Activated CD4-positive, alpha-beta T cell treated with anti-CD3 and anti-CD28 coated beads, Interleukin-2, amount 10 ng/mL, durations not matched to agents 7 days and 5 days (primary cell): ENCODE measurements at regions not wholly inside any gene's neighbourhood (a gene's known extent, or its start where the extent isn't known, plus 50 kb on each side); places are given as distances from the start of the nearest gene placed in this dataset.
A peak's percentile ranks its signal among the peaks of the same experiment; 100 is the strongest.
"Not testable (repeated sequence)": the region's sequence is repeated elsewhere in the genome, so short reads cannot be mapped to it uniquely, and the experiment has no call there.

Experiments
- CTCF ChIA-PET: fragments of 350-600 bp; sonication (Branson Sonifier 250); formaldehyde crosslinking; loops from one replicate; lab custom pipeline; 2021; ENCODE audit warnings: antibody characterized with exemption; lab: Charles Lee
- POLR2A ChIA-PET: fragments of 350-600 bp; sonication (Branson Sonifier 250); formaldehyde crosslinking; loops from one replicate; lab custom pipeline; 2021; ENCODE audit warnings: antibody characterized with exemption; lab: Charles Lee
- DNase-seq: peaks from one replicate; pipeline ENCODE4 v3.0.0-alpha.2; 2020
- H3K27ac Mint-ChIP-seq: one replicate; pipeline ENCODE4 v1.8.0; 2021; ENCODE audit warnings: mild to moderate bottlenecking, moderate library complexity, mixed read lengths
- H3K27me3 Mint-ChIP-seq: one replicate; pipeline ENCODE4 v1.8.0; 2021; ENCODE audit warnings: mixed read lengths
- H3K36me3 Mint-ChIP-seq: one replicate; pipeline ENCODE4 v1.8.0; 2021; ENCODE audit warnings: low read depth, mixed read lengths
- H3K4me1 Mint-ChIP-seq: one replicate; pipeline ENCODE4 v1.8.0; 2021; ENCODE audit warnings: mixed read lengths
- H3K4me3 Mint-ChIP-seq: one replicate; pipeline ENCODE4 v1.8.0; 2021; ENCODE audit warnings: mild to moderate bottlenecking, moderate library complexity, mixed read lengths
- H3K9me3 Mint-ChIP-seq: one replicate; pipeline ENCODE4 v1.8.0; 2021; ENCODE audit warnings: mixed read lengths

- no peak for DNase-seq
- no peaks in the 10 kb centered on the region for H3K36me3 Mint-ChIP-seq
- CTCF ChIA-PET, result interaction anchor here (0.7 kb wide), 1 partner anchor 234 kb away, joined by 4 read pairs; no protein-coding TSS in a partner anchor
- no peak overlapping the region for H3K27ac Mint-ChIP-seq
- peaks cover 10% of the 10 kb centered on the region for H3K4me1 Mint-ChIP-seq
- H3K4me3 Mint-ChIP-seq, result no peak overlapping the region
- H3K27me3 Mint-ChIP-seq, result no peaks in the 10 kb centered on the region
- H3K9me3 Mint-ChIP-seq, result no peaks in the 10 kb centered on the region
- POLR2A ChIA-PET, result no interaction called here
Observed at GRCh38 chr6:11423667-11424066, 113.9 kb upstream of the TMEM170B start.

DNA sequence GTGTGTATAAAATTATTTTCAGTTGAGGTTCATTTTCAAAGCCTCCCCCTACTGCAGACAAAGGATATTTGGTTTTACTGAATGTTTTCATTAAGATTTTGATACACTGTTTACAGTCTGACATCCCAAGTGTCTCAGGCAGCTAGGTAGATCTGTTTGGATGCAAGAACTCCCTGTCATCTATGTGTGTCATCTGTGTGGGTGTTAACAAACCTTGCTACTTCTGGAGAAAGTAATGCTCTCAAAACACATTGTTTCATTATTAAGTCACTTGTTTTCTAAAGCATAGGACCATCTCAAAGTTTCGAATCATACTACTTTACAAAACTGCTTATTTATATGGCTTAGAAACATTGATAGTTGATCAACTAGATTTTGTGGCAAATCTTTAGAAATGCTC, 114.5 kb upstream of the TMEM170B start:
- Mint-ChIP-seq H3K9me3 (no peaks in the 10 kb centered on the region), H3K4me3 (no peak overlapping the region), H3K4me1 (peaks cover 4% of the 10 kb centered on the region), H3K27ac (no peak overlapping the region), H3K36me3 (no peaks in the 10 kb centered on the region), H3K27me3 (no peaks in the 10 kb centered on the region)
- ChIA-PET CTCF (interaction anchor here (1.0 kb wide), 1 partner anchor 37 kb away, joined by 3 read pairs; no protein-coding TSS in a partner anchor), POLR2A (no interaction called here)
- DNase-seq, result no peak

DNA sequence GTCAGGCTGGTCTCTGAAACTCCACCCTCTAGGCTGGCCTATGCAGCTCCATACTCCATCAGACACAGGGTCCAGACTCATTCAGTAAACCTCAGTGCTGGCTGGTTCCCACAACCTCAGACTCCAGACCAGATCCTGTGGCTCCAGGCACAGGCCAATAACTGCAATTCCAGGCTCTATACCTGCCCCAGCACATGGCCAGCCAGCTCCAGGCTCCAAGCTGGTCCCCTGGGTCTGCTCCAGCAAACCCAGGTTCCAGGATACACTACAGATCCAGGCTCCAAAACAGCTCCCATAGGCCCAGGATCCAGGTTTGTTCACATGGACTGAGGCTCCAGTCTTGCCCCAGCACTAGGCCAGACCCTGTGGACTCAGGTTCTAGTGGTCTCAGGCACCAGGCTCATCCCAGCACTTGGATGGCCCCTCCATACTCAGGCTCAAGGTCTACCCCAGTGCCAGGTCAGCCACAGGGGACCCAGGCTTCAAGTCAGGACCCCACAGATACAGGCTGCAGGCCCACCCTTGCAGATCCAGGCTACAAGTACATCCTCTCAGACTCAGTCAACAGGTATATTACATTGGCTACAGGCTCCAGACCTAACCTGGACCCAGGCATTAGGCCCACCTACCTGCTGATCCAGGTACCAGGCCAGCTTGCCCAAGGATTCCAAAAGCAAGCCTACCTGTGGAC, 117.6 kb upstream of the TMEM170B start:
- H3K9me3 Mint-ChIP-seq, result peaks cover 6% of the 10 kb centered on the region
- H3K36me3 Mint-ChIP-seq, result peaks cover 5% of the 10 kb centered on the region
- H3K27me3 Mint-ChIP-seq, result no peaks in the 10 kb centered on the region
- no peak overlapping the region for H3K4me3 Mint-ChIP-seq
- no peak overlapping the region for H3K27ac Mint-ChIP-seq
- DNase-seq, result no peak
- ChIA-PET POLR2A (no interaction called here), CTCF (interaction anchor here (0.7 to 1.3 kb wide), 4 partner anchors 10 to 276 kb away, joined by 3 read pairs; no protein-coding TSS in a partner anchor)
- H3K4me1 Mint-ChIP-seq, result peaks cover 14% of the 10 kb centered on the region

- H3K9me3 Mint-ChIP-seq, result peaks cover 6% of the 10 kb centered on the region
- ChIA-PET POLR2A (no interaction called here), CTCF (interaction anchor here (0.9 to 1.5 kb wide), 3 partner anchors 9 to 20 kb away, joined by 3 to 5 read pairs (median 3); no protein-coding TSS in a partner anchor)
- H3K4me1 Mint-ChIP-seq, result peaks cover 26% of the 10 kb centered on the region
- H3K27ac Mint-ChIP-seq, result no peak overlapping the region
- H3K27me3 Mint-ChIP-seq, result no peaks in the 10 kb centered on the region
- H3K4me3 Mint-ChIP-seq, result no peak overlapping the region
- peaks cover 7% of the 10 kb centered on the region for H3K36me3 Mint-ChIP-seq
- DNase-seq, result no peak
Observed at GRCh38 chr6:11418290-11418905, 119.2 kb upstream of the TMEM170B start.

DNA sequence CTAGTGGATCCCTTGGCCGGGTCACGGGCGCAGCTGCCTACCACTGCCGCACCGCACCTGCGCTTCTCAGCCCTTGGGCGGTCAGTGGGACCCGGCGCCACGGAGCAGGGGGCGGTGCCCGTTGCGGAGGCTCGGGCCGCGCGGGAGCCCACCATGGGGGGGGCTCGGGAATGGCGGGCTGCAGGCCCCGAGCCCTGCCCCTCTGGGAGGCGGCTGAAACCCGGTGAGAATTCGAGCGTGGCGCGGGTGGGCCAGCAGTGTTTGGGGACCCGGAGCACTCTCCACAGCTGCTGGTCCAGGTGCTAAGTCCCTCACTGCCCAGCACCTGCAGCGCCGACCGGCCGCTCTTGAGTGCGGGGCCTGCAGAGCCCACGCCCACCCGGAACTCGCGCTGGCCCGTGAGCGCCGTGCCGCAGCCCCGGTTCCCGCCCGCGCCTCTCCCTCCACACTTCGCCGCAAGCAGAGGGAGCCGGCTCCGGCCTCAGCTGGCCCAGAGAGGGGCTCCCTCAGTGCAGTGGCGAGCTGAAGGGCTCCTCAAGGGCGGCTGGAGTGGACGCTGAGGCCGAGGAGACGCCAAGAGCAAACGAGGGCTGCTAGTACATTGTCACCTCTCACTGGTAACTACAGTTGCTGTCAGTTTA, 120.5 kb upstream of the TMEM170B start:
- ChIA-PET CTCF (interaction anchor here (0.6 to 4.7 kb wide), 9 partner anchors 11 to 250 kb away, joined by 3 to 20 read pairs (median 4); no protein-coding TSS in a partner anchor), POLR2A (interaction anchor here (0.6 to 1.1 kb wide), 2 partner anchors 35 to 218 kb away, joined by 3 read pairs; no protein-coding TSS in a partner anchor)
- Mint-ChIP-seq H3K27me3 (no peaks in the 10 kb centered on the region), H3K36me3 (peaks cover 7% of the 10 kb centered on the region), H3K9me3 (peaks cover 6% of the 10 kb centered on the region), H3K27ac (no peak overlapping the region), H3K4me3 (no peak overlapping the region), H3K4me1 (peaks cover 35% of the 10 kb centered on the region)
- DNase-seq, result no peak

GRCh38 chr6:11416099-11416935, 121.2 kb upstream of the TMEM170B start:
- H3K4me1 Mint-ChIP-seq, result peaks cover 39% of the 10 kb centered on the region
- not testable (repeated sequence) for H3K9me3 Mint-ChIP-seq, H3K36me3 Mint-ChIP-seq, H3K27me3 Mint-ChIP-seq, H3K4me3 Mint-ChIP-seq, DNase-seq, H3K27ac Mint-ChIP-seq
- ChIA-PET CTCF (interaction anchor here (0.6 to 4.7 kb wide), 11 partner anchors 10 to 259 kb away, joined by 3 to 20 read pairs (median 4); no protein-coding TSS in a partner anchor), POLR2A (interaction anchor here (1.1 kb wide), 1 partner anchor 34 kb away, joined by 3 read pairs; no protein-coding TSS in a partner anchor)

DNA sequence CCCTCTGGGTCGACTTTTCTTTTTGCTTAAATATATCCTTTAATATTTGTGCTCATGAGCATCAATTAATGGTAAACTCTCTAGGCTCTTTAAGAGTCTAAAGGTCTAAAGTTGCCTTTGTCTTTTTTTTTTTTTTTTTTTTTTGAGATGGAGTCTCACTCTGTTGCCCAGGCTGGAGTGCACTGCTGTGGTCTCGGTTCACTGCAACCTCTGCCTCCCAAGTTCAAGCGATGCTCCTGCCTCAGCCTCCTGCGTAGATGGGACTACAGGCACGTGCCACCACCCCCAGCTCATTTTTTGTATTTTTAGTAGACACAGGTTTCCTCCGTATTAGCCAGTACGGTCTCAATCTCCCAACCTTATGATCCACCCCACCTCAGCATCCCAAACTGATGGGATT, 122.0 kb upstream of the TMEM170B start:
- peaks cover 6% of the 10 kb centered on the region for H3K9me3 Mint-ChIP-seq
- H3K36me3 Mint-ChIP-seq, result peaks cover 9% of the 10 kb centered on the region
- H3K27ac Mint-ChIP-seq, result no peak overlapping the region
- no peak for DNase-seq
- peaks cover 45% of the 10 kb centered on the region for H3K4me1 Mint-ChIP-seq
- ChIA-PET CTCF (interaction anchor here (1.4 to 4.7 kb wide), 4 partner anchors 12 to 259 kb away, joined by 3 to 20 read pairs (median 4); no protein-coding TSS in a partner anchor), POLR2A (interaction anchor here (0.6 kb wide), 1 partner anchor 33 kb away, joined by 3 read pairs; no protein-coding TSS in a partner anchor)
- no peaks in the 10 kb centered on the region for H3K27me3 Mint-ChIP-seq
- no peak overlapping the region for H3K4me3 Mint-ChIP-seq

DNA sequence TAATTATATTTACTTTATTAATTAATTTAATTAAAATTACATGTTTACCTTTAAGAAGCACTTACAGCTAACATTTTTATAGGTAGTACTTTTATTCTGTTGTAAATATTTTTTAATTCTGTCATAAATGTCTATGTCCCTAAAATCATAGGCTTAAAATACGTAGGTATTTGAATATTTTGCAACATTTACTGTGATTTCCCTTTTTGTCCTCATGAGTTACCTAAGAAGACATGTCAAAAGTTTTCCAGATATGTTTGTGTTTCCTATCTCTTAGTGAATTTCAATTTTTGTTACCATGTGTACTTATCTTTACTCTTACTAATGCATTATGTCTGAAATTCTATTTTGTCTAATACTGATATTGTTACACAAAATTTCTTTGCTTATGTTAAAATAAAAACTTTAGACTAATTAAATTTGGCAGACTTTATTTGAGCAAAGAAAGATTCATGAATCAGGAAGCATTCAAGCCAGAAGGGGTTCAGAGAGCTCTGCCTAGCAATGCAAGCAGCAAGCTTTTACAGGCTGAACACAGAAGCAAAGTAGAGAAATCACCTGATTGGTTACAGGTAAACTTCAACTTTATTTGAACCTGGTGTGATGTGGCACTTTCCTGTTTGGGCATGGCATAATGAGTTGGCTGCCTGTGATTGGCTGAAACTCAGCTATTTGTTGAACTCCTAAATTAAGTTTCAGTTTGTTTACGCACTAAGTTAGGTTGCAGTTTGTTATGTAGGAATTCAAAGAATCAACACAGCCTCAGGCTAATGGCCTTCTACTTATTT, 123.2 kb upstream of the TMEM170B start:
- POLR2A ChIA-PET, result no interaction called here
- no peak overlapping the region for H3K4me3 Mint-ChIP-seq
- peak; percentile 48 for DNase-seq
- peaks cover 6% of the 10 kb centered on the region for H3K9me3 Mint-ChIP-seq
- H3K36me3 Mint-ChIP-seq, result peaks cover 9% of the 10 kb centered on the region
- peak overlapping the region; percentile 44 for H3K27ac Mint-ChIP-seq
- CTCF ChIA-PET, result interaction anchor here (1.0 to 4.7 kb wide), 8 partner anchors 9 to 226 kb away, joined by 3 to 20 read pairs (median 4); no protein-coding TSS in a partner anchor
- no peaks in the 10 kb centered on the region for H3K27me3 Mint-ChIP-seq
- H3K4me1 Mint-ChIP-seq, result peaks cover 47% of the 10 kb centered on the region

DNA sequence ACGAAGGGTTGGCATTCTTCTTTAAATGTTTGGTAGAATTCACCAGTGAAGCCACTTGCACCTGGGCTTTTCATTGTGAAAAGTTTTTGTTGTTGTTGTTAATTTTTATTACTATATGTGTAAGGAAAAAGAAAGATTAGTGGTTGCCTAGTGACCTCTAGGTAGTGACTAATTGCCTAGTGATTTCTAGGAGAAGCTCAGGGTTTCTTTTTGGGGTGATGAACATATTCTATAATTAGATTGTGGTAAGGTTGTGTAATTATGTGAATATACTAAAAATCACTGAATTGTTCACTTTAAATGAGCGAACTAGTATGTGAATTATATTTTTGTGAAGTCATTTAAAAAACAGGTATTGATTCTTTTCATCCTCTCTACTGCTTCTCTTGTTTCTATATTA, 123.8 kb upstream of the TMEM170B start:
- Mint-ChIP-seq H3K9me3 (peaks cover 6% of the 10 kb centered on the region), H3K27ac (peak overlapping the region; percentile 81), H3K36me3 (peaks cover 9% of the 10 kb centered on the region), H3K4me3 (no peak overlapping the region), H3K27me3 (peaks cover 2% of the 10 kb centered on the region), H3K4me1 (peaks cover 48% of the 10 kb centered on the region)
- POLR2A ChIA-PET, result no interaction called here
- no peak for DNase-seq
- CTCF ChIA-PET, result interaction anchor here (1.0 to 4.7 kb wide), 8 partner anchors 9 to 242 kb away, joined by 3 to 20 read pairs (median 4); no protein-coding TSS in a partner anchor

DNA sequence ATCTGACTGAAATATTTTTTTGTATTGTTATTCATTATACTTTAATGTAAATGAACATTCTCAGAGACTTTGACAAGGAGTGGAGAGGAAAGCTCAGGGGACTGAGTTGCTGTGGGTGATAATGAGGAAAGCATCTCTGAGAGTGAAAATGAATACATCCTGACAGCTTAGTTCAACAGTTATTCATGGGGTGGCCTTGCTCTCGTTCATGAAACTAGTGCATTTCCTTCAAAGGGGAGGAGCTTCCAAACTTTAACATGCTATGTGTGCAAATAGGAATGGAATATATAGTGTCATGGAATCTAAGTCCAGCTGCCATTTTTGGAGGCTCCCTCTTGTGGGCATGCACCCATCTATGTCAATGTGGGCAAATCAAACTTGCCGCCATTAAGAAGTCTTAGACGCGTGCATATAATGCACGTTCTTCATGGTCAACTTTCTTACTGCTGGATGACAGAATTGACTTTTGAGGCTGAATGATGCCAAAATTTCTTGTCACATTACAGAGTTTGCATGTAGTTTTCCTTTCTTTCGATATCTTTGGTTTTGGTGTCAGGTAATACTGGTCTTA, 124.3 kb upstream of the TMEM170B start:
- POLR2A ChIA-PET, result no interaction called here

GRCh38 chr6:11412616-11413015, 124.9 kb upstream of the TMEM170B start:
- ChIA-PET CTCF (interaction anchor here (0.8 to 4.7 kb wide), 5 partner anchors 8 to 241 kb away, joined by 3 to 20 read pairs (median 3); no protein-coding TSS in a partner anchor), POLR2A (no interaction called here)
- peaks cover 4% of the 10 kb centered on the region for H3K27me3 Mint-ChIP-seq
- H3K4me3 Mint-ChIP-seq, result peak overlapping the region; percentile 8
- no peak for DNase-seq
- H3K9me3 Mint-ChIP-seq, result peaks cover 5% of the 10 kb centered on the region
- H3K4me1 Mint-ChIP-seq, result peaks cover 48% of the 10 kb centered on the region
- H3K27ac Mint-ChIP-seq, result peak overlapping the region; percentile 81
- peaks cover 9% of the 10 kb centered on the region for H3K36me3 Mint-ChIP-seq

More for the DNA sequence above, 124.3 kb upstream of the TMEM170B start:
- peak overlapping the region; percentile 81 for H3K27ac Mint-ChIP-seq
- H3K27me3 Mint-ChIP-seq, result peaks cover 2% of the 10 kb centered on the region
- peaks cover 9% of the 10 kb centered on the region for H3K36me3 Mint-ChIP-seq
- no peak for DNase-seq
- peak overlapping the region; percentile 8 for H3K4me3 Mint-ChIP-seq
- H3K4me1 Mint-ChIP-seq, result peaks cover 48% of the 10 kb centered on the region
- CTCF ChIA-PET, result interaction anchor here (0.8 to 4.7 kb wide), 6 partner anchors 9 to 241 kb away, joined by 3 to 20 read pairs (median 3); no protein-coding TSS in a partner anchor
- H3K9me3 Mint-ChIP-seq, result peaks cover 6% of the 10 kb centered on the region
